ENCODE measurements at regions not wholly inside any gene's neighbourhood (a gene's known extent, or its start where the extent isn't known, plus 50 kb on each side); places are given as distances from the start of the nearest gene placed in this dataset.

GRCh38 chr9:29751226-29751625, 2177.9 kb upstream of the C9orf72 start:
- no peak overlapping the region for H3K27ac ChIP-seq (ENCODE audit: insufficient read depth, low read depth, low read length, poor library complexity, severe bottlenecking)
- no peak overlapping the region for H3K4me3 ChIP-seq (ENCODE audit: insufficient read depth, low read depth, low read length)
- H3K36me3 ChIP-seq (ENCODE audit: control insufficient read depth, insufficient read depth, low read length) = no peaks in the 10 kb centered on the region
- H3K9me3 ChIP-seq (ENCODE audit: control insufficient read depth, low read length) = no peaks in the 10 kb centered on the region
- no peaks in the 10 kb centered on the region for H3K27me3 ChIP-seq (ENCODE audit: control insufficient read depth, insufficient read depth, low read length, poor library complexity, severe bottlenecking)
- no peaks in the 10 kb centered on the region for H3K4me1 ChIP-seq (ENCODE audit: control insufficient read depth, insufficient read depth, low read length)
- WGBS, 2 experiments = 87 to 100% methylated on average over 1 to 2 of the region's 2 CpGs

DNA sequence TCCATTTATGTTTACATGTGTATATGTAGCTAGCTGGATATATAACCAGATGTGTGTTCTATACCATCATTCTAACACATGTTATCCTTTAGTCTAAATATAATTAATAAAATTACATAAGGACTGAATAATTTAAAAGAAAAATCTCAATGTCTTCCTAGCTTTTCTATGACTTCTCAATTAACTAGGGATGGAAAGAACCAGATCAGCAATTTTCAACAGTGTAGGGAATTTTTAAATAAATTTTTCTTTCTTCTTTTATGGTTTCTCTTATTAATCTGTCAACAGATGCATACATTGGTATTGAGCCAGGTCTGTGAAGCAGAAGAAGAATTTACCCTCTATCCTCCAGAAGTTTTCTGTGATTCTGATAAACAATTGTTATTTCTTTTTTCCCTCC, 2180.4 kb upstream of the C9orf72 start:
- Histone ChIP-seq H3K9me3 (ENCODE audit: control insufficient read depth, low read length) (no peaks in the 10 kb centered on the region), H3K27me3 (ENCODE audit: control insufficient read depth, insufficient read depth, low read length, poor library complexity, severe bottlenecking) (no peaks in the 10 kb centered on the region), H3K36me3 (ENCODE audit: control insufficient read depth, insufficient read depth, low read length) (no peaks in the 10 kb centered on the region), H3K4me1 (ENCODE audit: control insufficient read depth, insufficient read depth, low read length) (no peaks in the 10 kb centered on the region), H3K27ac (ENCODE audit: insufficient read depth, low read depth, low read length, poor library complexity, severe bottlenecking) (no peak overlapping the region), H3K4me3 (ENCODE audit: insufficient read depth, low read depth, low read length) (no peak overlapping the region)

DNA sequence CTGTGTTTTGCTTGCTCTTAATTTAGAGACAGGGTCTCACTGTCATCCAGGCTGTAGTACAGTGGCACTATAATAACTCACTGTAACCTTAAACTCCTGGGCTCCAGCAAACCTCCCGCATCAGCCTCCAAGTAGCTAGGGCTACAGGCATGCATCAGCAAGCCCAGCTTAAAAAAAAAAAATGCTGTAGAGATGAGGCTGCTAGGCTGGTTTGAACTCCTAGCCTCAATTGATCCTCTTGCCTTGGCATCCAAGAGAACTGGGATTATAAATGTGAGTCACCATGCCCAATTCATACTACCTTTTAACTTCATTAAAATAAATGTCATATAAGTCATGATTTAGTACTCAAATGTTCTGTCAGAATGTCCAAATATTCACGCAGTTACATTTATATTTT, 2195.7 kb upstream of the C9orf72 start:
- Histone ChIP-seq H3K4me1 (ENCODE audit: control insufficient read depth, insufficient read depth, low read length) (no peaks in the 10 kb centered on the region), H3K9me3 (ENCODE audit: control insufficient read depth, low read length) (no peaks in the 10 kb centered on the region), H3K27me3 (ENCODE audit: control insufficient read depth, insufficient read depth, low read length, poor library complexity, severe bottlenecking) (no peaks in the 10 kb centered on the region), H3K36me3 (ENCODE audit: control insufficient read depth, insufficient read depth, low read length) (no peaks in the 10 kb centered on the region), H3K27ac (ENCODE audit: insufficient read depth, low read depth, low read length, poor library complexity, severe bottlenecking) (no peak overlapping the region), H3K4me3 (ENCODE audit: insufficient read depth, low read depth, low read length) (no peak overlapping the region)
- WGBS, 2 experiments = 86 to 97% methylated on average over 1 of the region's 2 CpGs

GRCh38 chr9:29773676-29774075, 2200.4 kb upstream of the C9orf72 start:
- Histone ChIP-seq H3K27ac (ENCODE audit: insufficient read depth, low read depth, low read length, poor library complexity, severe bottlenecking) (no peak overlapping the region), H3K27me3 (ENCODE audit: control insufficient read depth, insufficient read depth, low read length, poor library complexity, severe bottlenecking) (no peaks in the 10 kb centered on the region), H3K9me3 (ENCODE audit: control insufficient read depth, low read length) (no peaks in the 10 kb centered on the region), H3K36me3 (ENCODE audit: control insufficient read depth, insufficient read depth, low read length) (no peaks in the 10 kb centered on the region), H3K4me3 (ENCODE audit: insufficient read depth, low read depth, low read length) (no peak overlapping the region), H3K4me1 (ENCODE audit: control insufficient read depth, insufficient read depth, low read length) (no peaks in the 10 kb centered on the region)

GRCh38 chr9:29775491-29775890, 2202.2 kb upstream of the C9orf72 start:
- H3K27ac ChIP-seq (ENCODE audit: insufficient read depth, low read depth, low read length, poor library complexity, severe bottlenecking) = no peak overlapping the region
- no peaks in the 10 kb centered on the region for H3K4me1 ChIP-seq (ENCODE audit: control insufficient read depth, insufficient read depth, low read length)
- no peak overlapping the region for H3K4me3 ChIP-seq (ENCODE audit: insufficient read depth, low read depth, low read length)
- H3K9me3 ChIP-seq (ENCODE audit: control insufficient read depth, low read length) = no peaks in the 10 kb centered on the region
- no peaks in the 10 kb centered on the region for H3K36me3 ChIP-seq (ENCODE audit: control insufficient read depth, insufficient read depth, low read length)
- WGBS, 2 experiments = 78 to 82% methylated on average over 5 of the region's 5 CpGs
- no peaks in the 10 kb centered on the region for H3K27me3 ChIP-seq (ENCODE audit: control insufficient read depth, insufficient read depth, low read length, poor library complexity, severe bottlenecking)

DNA sequence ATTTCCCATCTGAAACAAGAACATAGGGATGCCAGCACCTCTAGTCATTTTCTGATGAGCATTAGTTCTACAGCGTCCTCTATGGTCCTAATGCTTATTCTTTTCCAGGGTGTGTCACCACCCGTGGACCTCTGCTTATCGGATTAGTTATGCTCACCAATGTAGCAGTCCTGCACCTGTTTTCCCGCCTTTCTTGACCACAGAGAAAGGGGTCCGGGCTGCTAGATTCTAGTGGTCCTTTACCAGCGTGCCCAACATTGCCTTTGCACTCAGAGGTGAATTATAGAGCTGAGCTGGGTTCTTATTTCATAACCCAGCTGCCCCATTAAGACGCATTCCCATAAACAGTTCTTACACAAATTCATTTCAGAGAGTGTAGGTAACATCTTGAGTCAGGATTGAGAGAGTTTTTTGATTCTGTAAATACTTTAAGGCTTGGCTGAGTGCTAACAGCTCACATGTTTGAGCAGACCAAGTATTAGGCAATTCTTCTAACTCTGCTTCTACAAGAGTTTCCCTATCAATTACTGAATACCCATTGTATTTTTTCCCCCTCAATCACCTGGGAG, 2205.1 kb upstream of the C9orf72 start:
- H3K4me1 ChIP-seq (ENCODE audit: control insufficient read depth, insufficient read depth, low read length) = no peaks in the 10 kb centered on the region
- no peak overlapping the region for H3K27ac ChIP-seq (ENCODE audit: insufficient read depth, low read depth, low read length, poor library complexity, severe bottlenecking)
- no peaks in the 10 kb centered on the region for H3K36me3 ChIP-seq (ENCODE audit: control insufficient read depth, insufficient read depth, low read length)
- WGBS, 2 experiments = 97 to 98% methylated on average over 6 to 7 of the region's 7 CpGs
- H3K4me3 ChIP-seq (ENCODE audit: insufficient read depth, low read depth, low read length) = no peak overlapping the region
- no peaks in the 10 kb centered on the region for H3K9me3 ChIP-seq (ENCODE audit: control insufficient read depth, low read length)
- H3K27me3 ChIP-seq (ENCODE audit: control insufficient read depth, insufficient read depth, low read length, poor library complexity, severe bottlenecking) = no peaks in the 10 kb centered on the region

GRCh38 chr9:29793970-29794369, 2220.7 kb upstream of the C9orf72 start:
- Histone ChIP-seq H3K27ac (ENCODE audit: insufficient read depth, low read depth, low read length, poor library complexity, severe bottlenecking) (no peak overlapping the region), H3K27me3 (ENCODE audit: control insufficient read depth, insufficient read depth, low read length, poor library complexity, severe bottlenecking) (no peaks in the 10 kb centered on the region), H3K9me3 (ENCODE audit: control insufficient read depth, low read length) (no peaks in the 10 kb centered on the region), H3K4me3 (ENCODE audit: insufficient read depth, low read depth, low read length) (no peak overlapping the region), H3K36me3 (ENCODE audit: control insufficient read depth, insufficient read depth, low read length) (no peaks in the 10 kb centered on the region), H3K4me1 (ENCODE audit: control insufficient read depth, insufficient read depth, low read length) (no peaks in the 10 kb centered on the region)
- WGBS, 2 experiments = 78 to 97% methylated on average over 1 of the region's 1 CpG

DNA sequence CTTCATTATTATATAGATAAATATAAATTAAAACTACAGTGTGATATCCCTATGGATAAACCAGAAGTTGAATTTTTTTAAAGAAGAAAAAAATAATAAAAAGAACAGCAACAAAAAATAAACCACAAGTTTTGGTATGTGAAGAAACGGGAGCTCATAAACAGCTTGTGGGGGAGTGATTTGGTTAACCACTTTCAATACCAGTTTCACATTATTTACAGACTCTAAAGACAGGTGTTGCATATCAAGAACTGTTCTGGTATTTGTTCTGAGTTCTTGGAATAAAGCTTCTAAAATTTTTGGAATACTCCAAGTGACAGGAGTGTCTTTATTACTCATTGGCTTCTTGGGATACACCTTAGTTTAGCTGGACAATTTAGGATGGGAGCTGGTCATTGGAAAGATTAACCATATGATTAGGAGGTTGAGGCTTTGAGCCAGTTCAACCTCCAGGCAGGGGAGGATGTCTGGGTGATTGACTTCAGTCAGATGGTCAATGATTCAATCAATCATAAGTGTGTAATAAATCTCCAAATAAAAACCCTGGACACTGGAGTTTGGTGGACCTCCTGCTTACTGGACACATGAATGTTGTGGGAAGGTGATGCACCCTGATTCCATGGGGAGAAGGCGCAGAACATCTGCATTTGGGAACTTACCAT, 2223.1 kb upstream of the C9orf72 start:
- no peaks in the 10 kb centered on the region for H3K36me3 ChIP-seq (ENCODE audit: control insufficient read depth, insufficient read depth, low read length)
- no peaks in the 10 kb centered on the region for H3K9me3 ChIP-seq (ENCODE audit: control insufficient read depth, low read length)
- no peaks in the 10 kb centered on the region for H3K4me1 ChIP-seq (ENCODE audit: control insufficient read depth, insufficient read depth, low read length)
- no peak overlapping the region for H3K27ac ChIP-seq (ENCODE audit: insufficient read depth, low read depth, low read length, poor library complexity, severe bottlenecking)
- H3K27me3 ChIP-seq (ENCODE audit: control insufficient read depth, insufficient read depth, low read length, poor library complexity, severe bottlenecking) = no peaks in the 10 kb centered on the region
- 86 to 100% methylated on average over 1 to 2 of the region's 2 CpGs for WGBS, 2 experiments
- no peak overlapping the region for H3K4me3 ChIP-seq (ENCODE audit: insufficient read depth, low read depth, low read length)

DNA sequence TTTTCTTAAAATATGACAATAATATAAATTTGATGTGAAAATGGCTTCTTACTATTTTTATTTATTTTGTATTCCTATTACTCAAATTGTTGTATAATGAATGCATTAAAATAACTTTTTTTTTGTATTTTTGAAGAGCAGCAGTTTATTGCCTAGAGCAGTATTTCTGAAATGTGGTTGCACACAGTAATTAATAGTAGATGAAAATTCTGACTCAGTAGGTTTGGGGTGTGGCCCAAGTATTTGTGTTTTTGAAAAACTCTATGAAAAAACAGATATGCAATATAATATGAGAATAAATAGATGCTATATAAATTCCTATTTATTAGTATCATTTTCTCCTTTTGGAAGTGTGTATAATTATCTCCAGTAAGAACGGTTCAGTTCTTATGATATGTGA, 2225.3 kb upstream of the C9orf72 start:
- Histone ChIP-seq H3K9me3 (ENCODE audit: control insufficient read depth, low read length) (no peaks in the 10 kb centered on the region), H3K4me1 (ENCODE audit: control insufficient read depth, insufficient read depth, low read length) (no peaks in the 10 kb centered on the region), H3K27me3 (ENCODE audit: control insufficient read depth, insufficient read depth, low read length, poor library complexity, severe bottlenecking) (no peaks in the 10 kb centered on the region), H3K4me3 (ENCODE audit: insufficient read depth, low read depth, low read length) (no peak overlapping the region), H3K36me3 (ENCODE audit: control insufficient read depth, insufficient read depth, low read length) (no peaks in the 10 kb centered on the region), H3K27ac (ENCODE audit: insufficient read depth, low read depth, low read length, poor library complexity, severe bottlenecking) (no peak overlapping the region)
- WGBS, 2 experiments = no CpG with 5 or more reads among the region's 1 CpG

GRCh38 chr9:29799227-29799626, 2225.9 kb upstream of the C9orf72 start:
- 100% methylated on average over 1 of the region's 2 CpGs for WGBS, 2 experiments
- no peaks in the 10 kb centered on the region for H3K36me3 ChIP-seq (ENCODE audit: control insufficient read depth, insufficient read depth, low read length)
- no peaks in the 10 kb centered on the region for H3K4me1 ChIP-seq (ENCODE audit: control insufficient read depth, insufficient read depth, low read length)
- no peaks in the 10 kb centered on the region for H3K9me3 ChIP-seq (ENCODE audit: control insufficient read depth, low read length)
- H3K4me3 ChIP-seq (ENCODE audit: insufficient read depth, low read depth, low read length) = no peak overlapping the region
- no peaks in the 10 kb centered on the region for H3K27me3 ChIP-seq (ENCODE audit: control insufficient read depth, insufficient read depth, low read length, poor library complexity, severe bottlenecking)
- no peak overlapping the region for H3K27ac ChIP-seq (ENCODE audit: insufficient read depth, low read depth, low read length, poor library complexity, severe bottlenecking)

DNA sequence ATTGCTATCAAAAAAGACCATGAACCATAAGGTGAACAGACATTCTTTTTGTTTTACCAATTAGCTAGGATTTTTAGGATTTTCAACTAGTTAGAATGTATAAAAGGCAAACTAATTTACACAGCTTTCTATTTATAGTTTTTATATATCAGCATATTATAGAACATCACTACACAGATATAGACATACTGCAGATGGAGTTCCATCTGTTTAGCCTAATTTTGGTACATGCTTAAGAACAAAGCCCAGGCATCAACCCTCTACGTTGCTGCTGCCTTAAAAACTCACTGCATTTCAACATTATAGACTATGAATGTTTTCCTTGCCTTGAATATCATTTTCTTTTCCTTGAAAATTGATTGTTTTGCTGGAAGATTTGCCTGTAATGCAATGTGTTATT, 2227.5 kb upstream of the C9orf72 start:
- no peaks in the 10 kb centered on the region for H3K4me1 ChIP-seq (ENCODE audit: control insufficient read depth, insufficient read depth, low read length)
- H3K36me3 ChIP-seq (ENCODE audit: control insufficient read depth, insufficient read depth, low read length) = no peaks in the 10 kb centered on the region
- 87 to 100% methylated on average over 1 of the region's 1 CpG for WGBS, 2 experiments
- H3K9me3 ChIP-seq (ENCODE audit: control insufficient read depth, low read length) = no peaks in the 10 kb centered on the region
- H3K27ac ChIP-seq (ENCODE audit: insufficient read depth, low read depth, low read length, poor library complexity, severe bottlenecking) = no peak overlapping the region
- no peaks in the 10 kb centered on the region for H3K27me3 ChIP-seq (ENCODE audit: control insufficient read depth, insufficient read depth, low read length, poor library complexity, severe bottlenecking)
- H3K4me3 ChIP-seq (ENCODE audit: insufficient read depth, low read depth, low read length) = no peak overlapping the region

Data from ectodermal cell (in vitro differentiated cells).